Uterus (tissue), 3 donors: ENCODE measurements at regions not wholly inside any gene's neighbourhood (a gene's known extent, or its start where the extent isn't known, plus 50 kb on each side); places are given as distances from the start of the nearest gene placed in this dataset.

Experiments used
- DNase-seq, 2 donors: peaks; one replicate each; pipeline ENCODE4 v3.0.0-alpha.2; 2019 to 2020
- H3K27ac ChIP-seq, 2 donors: fragments of 200-600 bp; sonication (generic); 1 replicate in 1 of 2; 2 replicates in 1 of 2; pipeline ENCODE4 v1.5.1; 2016 to 2018
- H3K27me3 ChIP-seq, 2 donors: fragments of 200-600 bp; sonication (generic); one replicate each; pipeline ENCODE4 v1.5.1; 2018 to 2019; ENCODE audit warnings: control low read depth in 1 of 2
- H3K36me3 ChIP-seq, 2 donors: fragments of 200-600 bp; sonication (generic); one replicate each; pipeline ENCODE4 v1.5.1; 2019; ENCODE audit warnings: control low read depth in 1 of 2
- H3K4me1 ChIP-seq, 2 donors: fragments of 200-600 bp; sonication (generic); one replicate each; pipeline ENCODE4 v1.5.1; 2018 to 2019; ENCODE audit warnings: control low read depth in 1 of 2
- H3K4me3 ChIP-seq, 2 donors: fragments of 200-600 bp; sonication (generic); 1 replicate in 1 of 2; 2 replicates in 1 of 2; pipeline ENCODE4 v1.5.1; 2018 to 2019; ENCODE audit warnings: mild to moderate bottlenecking in 1 of 2
- H3K9me3 ChIP-seq, 2 donors: fragments of 200-600 bp; sonication (generic); one replicate each; pipeline ENCODE4 v1.5.1; 2019; ENCODE audit warnings: control low read depth in 1 of 2
- POLR2A ChIP-seq, 2 donors: fragments of 450-650 bp; IDR thresholded peaks; one replicate each; pipeline ENCODE4 v1.6.1; 2016; ENCODE audit warnings: antibody characterized with exemption in 2 of 2, mild to moderate bottlenecking in 1 of 2, moderate library complexity in 1 of 2
- intact Hi-C: fragments of 100-400 bp; cut with DNase I; formaldehyde crosslinking; loops from one replicate; pipeline ENCODE4 v1.15.1; 2023; ENCODE audit warnings: low total_unique reads
- TF ChIP-seq, protein P1 (sequence below), 4 experiments: fragments of 200-600 bp in 2 of 4; fragments of 450-650 bp in 2 of 4; sonication (generic) in 2 of 4; IDR thresholded peaks; one replicate each; pipeline ENCODE4 v1.5.1; 2016 to 2019; ENCODE audit warnings: antibody characterized with exemption in 4 of 4, mild to moderate bottlenecking in 2 of 4, moderate library complexity in 1 of 4
- donor health status: DM: yes; HTN: yes; CAD: no.

DNA sequence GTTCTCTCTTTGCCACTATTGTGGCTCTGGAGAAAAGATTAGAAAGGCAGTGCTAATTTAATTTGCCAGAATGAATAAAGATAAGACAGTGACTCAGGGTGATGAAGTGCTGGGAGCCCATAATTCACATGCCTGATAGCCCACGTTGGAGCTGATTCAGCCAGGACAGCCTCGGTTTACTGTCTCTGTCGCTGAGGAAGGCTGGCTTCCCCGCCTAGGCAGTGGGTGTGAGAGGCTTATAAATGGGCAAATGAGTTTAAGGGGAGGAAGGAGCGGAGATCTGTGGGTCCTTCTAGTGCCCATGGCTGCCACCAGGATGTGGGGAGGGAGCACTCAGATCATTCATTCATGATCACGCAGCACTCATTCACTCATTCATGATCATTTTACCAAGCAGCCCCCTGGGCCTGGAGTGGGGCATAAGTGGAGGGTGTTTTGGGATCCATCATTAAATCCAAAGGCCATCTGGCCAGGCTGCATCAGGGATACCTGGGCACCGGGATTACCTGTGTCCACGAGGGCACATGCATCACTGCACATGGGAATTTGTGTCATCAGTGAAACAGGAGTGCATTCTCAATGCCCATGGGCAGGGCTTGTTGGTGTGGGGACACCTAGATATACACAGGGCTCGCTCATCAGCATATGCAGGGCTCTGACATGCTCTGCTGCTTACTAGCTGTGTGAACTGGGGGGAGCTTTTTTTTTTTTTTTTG, 315.4 kb downstream of the MATN1 start:
- TF ChIP-seq, protein P1, sequence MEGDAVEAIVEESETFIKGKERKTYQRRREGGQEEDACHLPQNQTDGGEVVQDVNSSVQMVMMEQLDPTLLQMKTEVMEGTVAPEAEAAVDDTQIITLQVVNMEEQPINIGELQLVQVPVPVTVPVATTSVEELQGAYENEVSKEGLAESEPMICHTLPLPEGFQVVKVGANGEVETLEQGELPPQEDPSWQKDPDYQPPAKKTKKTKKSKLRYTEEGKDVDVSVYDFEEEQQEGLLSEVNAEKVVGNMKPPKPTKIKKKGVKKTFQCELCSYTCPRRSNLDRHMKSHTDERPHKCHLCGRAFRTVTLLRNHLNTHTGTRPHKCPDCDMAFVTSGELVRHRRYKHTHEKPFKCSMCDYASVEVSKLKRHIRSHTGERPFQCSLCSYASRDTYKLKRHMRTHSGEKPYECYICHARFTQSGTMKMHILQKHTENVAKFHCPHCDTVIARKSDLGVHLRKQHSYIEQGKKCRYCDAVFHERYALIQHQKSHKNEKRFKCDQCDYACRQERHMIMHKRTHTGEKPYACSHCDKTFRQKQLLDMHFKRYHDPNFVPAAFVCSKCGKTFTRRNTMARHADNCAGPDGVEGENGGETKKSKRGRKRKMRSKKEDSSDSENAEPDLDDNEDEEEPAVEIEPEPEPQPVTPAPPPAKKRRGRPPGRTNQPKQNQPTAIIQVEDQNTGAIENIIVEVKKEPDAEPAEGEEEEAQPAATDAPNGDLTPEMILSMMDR (IDR thresholded peaks at IDR 0.05), result no peak
- TF ChIP-seq POLR2A (IDR thresholded peaks at IDR 0.05), result no peak
- Histone ChIP-seq H3K4me3 (no peak overlapping the region), H3K27ac (peak overlapping the region in 1 of 2 donors; percentile 34), H3K36me3 (no peaks in the 10 kb centered on the region), H3K9me3 (no peaks in the 10 kb centered on the region), H3K4me1 (no peaks in the 10 kb centered on the region), H3K27me3 (no peaks in the 10 kb centered on the region)
- intact Hi-C loops, result no loop called here
- DNase-seq, result peak; percentile 14 to 35

DNA sequence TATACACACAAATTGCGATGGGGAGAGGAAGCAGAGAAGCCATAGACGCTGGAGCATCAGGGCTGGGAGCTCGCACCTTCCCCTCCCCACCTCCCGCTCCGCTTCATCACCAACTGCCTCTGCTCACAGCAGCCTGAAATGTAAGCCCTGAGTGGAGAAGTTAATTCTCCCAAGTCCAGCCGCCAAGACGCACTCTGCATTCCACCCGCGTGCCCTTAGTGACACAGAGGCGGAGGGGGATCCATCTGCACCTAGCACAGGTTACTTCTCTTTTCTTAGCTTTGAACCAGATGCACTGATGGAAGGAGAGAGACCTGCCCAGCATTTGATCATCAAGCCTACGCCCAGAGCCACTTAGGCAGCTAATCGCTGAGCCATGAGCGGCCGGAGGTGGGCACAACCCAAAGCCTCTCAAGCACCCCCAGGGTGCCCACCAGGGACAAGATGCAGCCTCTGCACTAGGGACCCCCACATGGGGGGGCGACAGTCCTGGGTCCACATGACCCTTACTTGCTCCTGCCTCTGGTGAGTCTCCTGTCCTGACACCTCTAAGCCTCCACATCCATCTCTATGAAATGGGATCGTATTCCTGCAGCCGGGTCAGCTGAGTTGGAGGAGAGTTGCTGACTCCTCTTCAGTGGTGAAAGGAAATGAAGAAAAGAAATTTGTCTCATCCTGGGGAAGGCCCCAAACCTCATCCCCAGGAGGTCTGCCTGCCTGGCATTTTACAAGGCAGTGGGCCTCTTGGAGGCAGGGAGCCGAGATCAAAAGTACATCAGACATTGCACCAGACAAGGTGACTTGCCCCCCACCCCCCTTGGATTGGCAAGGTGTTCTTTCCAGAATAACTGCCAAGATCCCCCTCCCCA, 316.2 kb downstream of the MATN1 start:
- H3K4me3 ChIP-seq, result no peak overlapping the region
- DNase-seq, result peak; percentile 12 to 13
- H3K36me3 ChIP-seq, result no peaks in the 10 kb centered on the region
- H3K4me1 ChIP-seq, result no peaks in the 10 kb centered on the region
- no peak for TF ChIP-seq POLR2A (IDR thresholded peaks at IDR 0.05)
- TF ChIP-seq, protein P1 (IDR thresholded peaks at IDR 0.05), result no peak
- H3K27me3 ChIP-seq, result no peaks in the 10 kb centered on the region
- no peaks in the 10 kb centered on the region for H3K9me3 ChIP-seq
- intact Hi-C loops, result no loop called here
- H3K27ac ChIP-seq, result peak overlapping the region in 1 of 2 donors; percentile 34

DNA sequence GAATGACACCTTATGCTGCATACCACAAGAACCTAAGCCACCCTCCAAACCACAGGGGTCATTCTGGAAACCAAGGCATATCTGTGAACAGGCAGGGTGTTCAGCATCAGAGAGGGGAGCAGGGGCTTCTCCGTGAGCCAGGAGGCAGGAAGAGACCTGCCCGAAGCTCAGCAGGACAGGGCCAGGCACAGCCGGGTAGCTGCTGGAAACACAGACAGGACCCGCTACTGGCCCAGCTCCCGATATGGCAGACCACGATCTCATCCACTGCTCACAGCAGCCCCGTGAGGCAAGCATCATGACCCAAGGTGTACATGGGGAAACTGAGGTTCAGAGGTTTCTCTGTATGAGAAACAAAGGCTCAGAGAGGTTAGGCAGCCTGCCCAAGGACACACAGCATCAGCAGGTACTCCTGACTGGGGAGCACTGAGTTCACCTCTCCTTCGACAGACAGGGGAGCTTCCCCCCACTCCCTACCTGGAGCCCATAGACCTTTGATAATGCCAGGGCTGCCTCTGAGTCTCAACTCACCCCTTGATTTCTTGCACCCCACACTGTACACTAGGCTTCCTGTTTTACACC, 317.7 kb downstream of the MATN1 start:
- H3K4me1 ChIP-seq, result no peaks in the 10 kb centered on the region
- intact Hi-C loops, result no loop called here
- DNase-seq, result peak in 1 of 2 donors; percentile 11
- no peak overlapping the region for H3K27ac ChIP-seq
- no peaks in the 10 kb centered on the region for H3K9me3 ChIP-seq
- H3K4me3 ChIP-seq, result no peak overlapping the region
- no peaks in the 10 kb centered on the region for H3K27me3 ChIP-seq
- no peaks in the 10 kb centered on the region for H3K36me3 ChIP-seq
- TF ChIP-seq, protein P1 (IDR thresholded peaks at IDR 0.05), result no peak
- no peak for TF ChIP-seq POLR2A (IDR thresholded peaks at IDR 0.05)

DNA sequence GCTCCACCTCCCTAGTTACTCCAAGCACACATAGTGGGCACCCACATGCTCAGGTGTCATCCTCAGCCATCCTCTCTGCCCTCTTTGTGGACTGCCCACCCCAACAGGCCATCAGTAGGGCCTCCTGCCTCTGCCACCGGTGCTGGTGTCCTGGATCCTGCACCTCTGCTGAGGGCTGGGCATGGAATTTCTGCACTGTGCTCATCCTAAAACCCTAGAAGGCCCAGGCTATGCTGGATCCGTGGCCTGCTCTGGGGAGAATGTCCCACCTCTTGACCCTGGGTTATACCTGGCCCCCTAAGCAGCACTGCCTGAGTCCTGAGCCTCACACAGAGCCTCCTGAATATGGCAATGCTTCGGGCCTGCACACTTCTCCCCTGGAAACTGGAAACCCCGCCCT, 318.3 kb downstream of the MATN1 start:
- Histone ChIP-seq H3K27me3 (no peaks in the 10 kb centered on the region), H3K27ac (no peak overlapping the region), H3K4me3 (no peak overlapping the region), H3K36me3 (no peaks in the 10 kb centered on the region), H3K4me1 (no peaks in the 10 kb centered on the region), H3K9me3 (no peaks in the 10 kb centered on the region)
- TF ChIP-seq POLR2A (IDR thresholded peaks at IDR 0.05), result no peak
- TF ChIP-seq, protein P1 (IDR thresholded peaks at IDR 0.05), result no peak
- intact Hi-C loops, result no loop called here
- peak; percentile 1 to 3 for DNase-seq

DNA sequence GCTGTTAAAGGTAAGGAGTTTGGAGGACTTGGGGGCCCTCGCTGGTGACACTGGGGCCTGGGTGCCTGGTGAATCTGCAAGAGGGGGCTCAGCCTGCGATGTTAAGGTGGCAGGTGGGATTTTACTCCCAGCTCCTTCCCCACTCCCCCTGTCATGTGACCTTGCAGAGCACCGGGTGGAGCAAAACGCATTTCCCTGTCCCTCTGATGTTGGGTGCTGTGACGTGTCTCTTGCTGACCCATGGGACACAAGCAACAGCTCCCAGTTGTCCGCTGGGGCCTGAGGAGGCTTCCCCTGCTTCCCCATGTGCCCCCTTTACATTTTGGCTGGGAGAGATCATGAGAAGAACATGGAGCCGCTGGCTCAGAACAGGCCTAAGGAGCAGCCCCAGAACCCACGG, 319.0 kb downstream of the MATN1 start:
- Histone ChIP-seq H3K4me1 (no peaks in the 10 kb centered on the region), H3K27me3 (no peaks in the 10 kb centered on the region), H3K36me3 (no peaks in the 10 kb centered on the region), H3K9me3 (no peaks in the 10 kb centered on the region), H3K4me3 (no peak overlapping the region), H3K27ac (no peak overlapping the region)
- no peak for TF ChIP-seq POLR2A (IDR thresholded peaks at IDR 0.05)
- TF ChIP-seq, protein P1 (IDR thresholded peaks at IDR 0.05), result no peak
- intact Hi-C loops, result no loop called here
- DNase-seq, result peak; percentile 2 to 8
